ENCODE measurements at regions not wholly inside any gene's neighbourhood (a gene's known extent, or its start where the extent isn't known, plus 50 kb on each side); places are given as distances from the start of the nearest gene placed in this dataset.

DNA sequence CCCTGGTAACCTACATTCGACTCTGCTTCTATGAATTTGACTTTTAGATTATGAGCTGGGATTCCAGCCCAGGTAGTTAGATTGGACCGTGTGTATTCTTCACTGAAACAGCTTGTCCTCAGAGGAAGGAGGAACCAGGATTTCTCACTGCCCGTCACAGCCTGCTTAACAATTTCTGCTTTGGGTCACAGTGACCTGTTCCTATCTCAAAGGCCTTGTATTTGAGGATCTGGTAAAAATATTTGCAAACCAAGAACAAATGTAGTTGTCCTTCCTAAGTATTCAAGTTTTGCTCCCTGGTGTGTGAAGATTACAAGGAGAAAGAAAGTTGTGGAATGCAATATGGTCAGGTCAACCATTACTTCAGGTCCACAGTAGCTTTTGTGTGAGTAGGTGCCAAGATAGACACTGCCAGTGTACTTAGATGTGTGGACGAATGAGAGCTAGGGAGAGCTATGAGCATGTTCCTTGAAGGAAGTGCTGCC lies 55.1 kb downstream of the KIF4B start:
- no peak for TF ChIP-seq Cebpa-rat (IDR thresholded peaks at IDR 0.05)
- Histone ChIP-seq H4K20me1 (no peaks in the 10 kb centered on the region), H3K27ac (no peak overlapping the region), H3K9ac (no peak overlapping the region), H3K27me3 (no peaks in the 10 kb centered on the region), H3K9me3 (no peaks in the 10 kb centered on the region), H3K4me3 (no peak overlapping the region), H3K4me2 (no peak overlapping the region), H3K36me3 (no peaks in the 10 kb centered on the region), H3K4me1 (no peaks in the 10 kb centered on the region)

DNA sequence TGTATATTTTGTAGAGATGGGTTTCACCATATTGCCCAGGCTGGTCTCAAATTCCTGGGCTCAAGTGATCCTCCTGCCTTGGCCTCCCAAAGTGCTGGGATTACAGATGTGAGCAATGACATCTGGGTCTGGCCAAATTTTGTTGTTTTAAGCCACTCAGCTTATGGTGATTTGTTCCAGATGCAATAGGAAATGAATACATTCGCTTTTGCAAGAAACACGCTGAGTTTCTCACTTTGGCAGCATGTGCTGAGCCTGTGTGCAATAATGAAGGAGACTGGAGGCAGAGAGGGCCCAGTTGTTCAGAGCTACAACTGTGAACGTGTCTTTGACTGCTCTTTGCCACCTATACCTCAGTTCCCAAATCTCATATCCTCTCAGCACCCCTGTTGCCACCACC lies 56.4 kb downstream of the KIF4B start:
- no peaks in the 10 kb centered on the region for H4K20me1 ChIP-seq
- no peak for TF ChIP-seq Cebpa-rat (IDR thresholded peaks at IDR 0.05)
- no peak overlapping the region for H3K27ac ChIP-seq
- no peak overlapping the region for H3K9ac ChIP-seq
- H3K4me2 ChIP-seq = no peak overlapping the region
- H3K4me1 ChIP-seq = no peaks in the 10 kb centered on the region
- no peaks in the 10 kb centered on the region for H3K36me3 ChIP-seq
- H3K9me3 ChIP-seq = no peaks in the 10 kb centered on the region
- no peaks in the 10 kb centered on the region for H3K27me3 ChIP-seq
- no peak overlapping the region for H3K4me3 ChIP-seq

DNA sequence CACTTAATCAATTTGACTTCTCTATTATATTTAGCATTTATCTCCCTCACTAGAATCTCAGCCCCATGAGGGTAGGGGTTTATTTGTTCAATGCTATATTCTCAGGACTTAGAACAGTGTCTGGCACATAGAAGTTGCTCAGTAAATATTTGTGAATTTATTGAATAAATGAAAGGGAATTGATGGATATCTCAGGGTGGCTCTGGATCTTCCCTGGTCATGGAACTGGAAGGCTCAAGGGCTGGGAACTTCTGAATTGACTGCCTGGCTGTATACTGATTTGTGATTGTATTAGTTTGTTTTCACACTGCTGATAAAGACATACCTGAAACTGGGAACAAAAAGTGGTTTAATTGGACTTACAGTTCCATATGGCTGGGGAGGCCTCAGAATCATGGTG lies 57.2 kb downstream of the KIF4B start:
- Histone ChIP-seq H4K20me1 (no peaks in the 10 kb centered on the region), H3K27me3 (no peaks in the 10 kb centered on the region), H3K9me3 (no peaks in the 10 kb centered on the region), H3K36me3 (no peaks in the 10 kb centered on the region), H3K9ac (no peak overlapping the region), H3K27ac (no peak overlapping the region), H3K4me3 (no peak overlapping the region), H3K4me2 (no peak overlapping the region), H3K4me1 (no peaks in the 10 kb centered on the region)
- TF ChIP-seq Cebpa-rat (IDR thresholded peaks at IDR 0.05) = no peak

DNA sequence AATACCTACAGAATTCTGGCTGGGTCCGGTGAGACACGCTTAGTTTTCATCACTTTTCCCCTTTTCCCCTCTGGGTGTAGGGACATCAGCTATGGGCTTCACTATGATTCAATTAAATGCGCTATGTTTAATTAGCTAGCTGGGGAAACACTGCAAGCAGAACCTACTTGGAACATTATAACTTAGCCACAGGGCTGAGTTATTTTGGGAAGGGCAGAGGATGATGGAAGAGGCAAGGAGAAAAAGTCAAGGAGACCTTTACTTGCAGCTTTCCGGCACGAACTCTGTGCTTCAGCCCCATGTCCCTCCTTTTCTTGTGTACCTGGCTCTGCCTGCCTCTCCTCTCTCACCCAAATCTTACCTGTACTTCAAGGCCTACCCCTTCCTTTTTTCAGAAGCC lies 62.8 kb downstream of the KIF4B start:
- H3K9ac ChIP-seq = no peak overlapping the region
- no peaks in the 10 kb centered on the region for H4K20me1 ChIP-seq
- no peak overlapping the region for H3K4me3 ChIP-seq
- no peak overlapping the region for H3K4me2 ChIP-seq
- H3K27ac ChIP-seq = no peak overlapping the region
- H3K36me3 ChIP-seq = no peaks in the 10 kb centered on the region
- H3K4me1 ChIP-seq = no peaks in the 10 kb centered on the region
- H3K9me3 ChIP-seq = no peaks in the 10 kb centered on the region
- no peak for TF ChIP-seq Cebpa-rat (IDR thresholded peaks at IDR 0.05)
- no peaks in the 10 kb centered on the region for H3K27me3 ChIP-seq

DNA sequence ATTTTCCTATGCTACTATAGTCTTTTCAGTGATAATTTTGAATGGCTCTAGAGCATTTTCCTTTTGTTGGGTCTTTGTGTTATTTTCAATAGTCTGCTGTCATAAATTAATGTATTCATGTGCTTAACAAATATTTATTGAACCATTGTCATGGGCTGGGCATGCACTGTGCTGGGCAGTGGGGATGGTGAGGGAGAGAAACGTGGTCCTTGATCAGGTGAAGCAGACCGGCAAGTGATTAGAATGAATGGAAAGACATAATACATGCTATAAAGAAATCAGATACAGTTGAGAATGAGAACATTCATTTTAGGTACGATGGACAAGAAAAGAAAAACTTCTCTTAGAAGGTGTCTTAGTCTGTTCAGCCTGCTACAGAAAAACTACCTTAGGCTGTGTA lies 66.1 kb downstream of the KIF4B start:
- Histone ChIP-seq H3K4me3 (no peak overlapping the region), H3K9ac (no peak overlapping the region), H4K20me1 (no peaks in the 10 kb centered on the region), H3K9me3 (no peaks in the 10 kb centered on the region), H3K4me1 (no peaks in the 10 kb centered on the region), H3K27me3 (no peaks in the 10 kb centered on the region), H3K4me2 (no peak overlapping the region), H3K27ac (no peak overlapping the region), H3K36me3 (no peaks in the 10 kb centered on the region)
- TF ChIP-seq Cebpa-rat (IDR thresholded peaks at IDR 0.05) = no peak

DNA sequence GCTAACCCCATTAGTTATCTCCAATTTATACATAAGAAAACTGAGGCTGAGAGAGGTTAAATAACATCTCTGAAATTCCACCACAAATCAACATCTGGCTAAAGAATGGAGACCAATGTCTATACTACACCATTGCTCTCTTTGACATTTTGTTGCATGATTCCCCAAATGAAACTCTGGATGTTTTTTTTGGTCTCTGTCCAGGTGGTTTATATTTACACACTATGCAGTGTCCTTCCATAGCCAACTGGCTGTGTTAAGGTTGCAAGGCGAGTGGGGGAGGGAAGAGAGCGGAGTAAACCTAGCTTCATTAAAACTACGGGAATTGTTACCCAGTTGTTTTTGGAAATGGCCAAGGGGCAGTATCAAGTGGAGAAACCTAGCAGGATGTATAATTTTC lies 67.2 kb downstream of the KIF4B start:
- no peaks in the 10 kb centered on the region for H3K9me3 ChIP-seq
- H3K4me1 ChIP-seq = no peaks in the 10 kb centered on the region
- no peak overlapping the region for H3K27ac ChIP-seq
- no peak overlapping the region for H3K4me3 ChIP-seq
- no peak for TF ChIP-seq Cebpa-rat (IDR thresholded peaks at IDR 0.05)
- no peaks in the 10 kb centered on the region for H3K36me3 ChIP-seq
- no peaks in the 10 kb centered on the region for H4K20me1 ChIP-seq
- H3K4me2 ChIP-seq = no peak overlapping the region
- no peak overlapping the region for H3K9ac ChIP-seq
- H3K27me3 ChIP-seq = no peaks in the 10 kb centered on the region

DNA sequence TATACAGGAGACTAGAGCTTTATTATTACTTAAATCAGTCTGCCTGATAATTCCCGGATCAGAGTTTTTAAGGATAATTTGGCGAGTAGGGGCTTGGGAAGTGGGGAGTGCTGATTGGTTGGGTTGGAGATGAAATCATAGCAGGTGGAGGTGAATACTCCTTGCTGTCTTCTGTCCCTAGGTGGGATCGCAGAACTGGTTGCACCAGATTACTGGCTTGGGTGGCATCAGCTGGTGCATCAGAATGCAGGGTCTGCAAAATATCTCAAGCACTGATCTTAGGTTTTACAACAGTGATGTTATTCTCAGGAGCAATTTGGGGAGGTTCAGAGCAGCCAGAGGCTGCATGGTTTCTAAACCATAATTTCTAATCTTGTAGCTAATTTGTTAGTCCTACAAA lies 68.1 kb downstream of the KIF4B start:
- no peaks in the 10 kb centered on the region for H3K27me3 ChIP-seq
- no peak overlapping the region for H3K4me3 ChIP-seq
- H4K20me1 ChIP-seq = no peaks in the 10 kb centered on the region
- no peak overlapping the region for H3K27ac ChIP-seq
- TF ChIP-seq Cebpa-rat (IDR thresholded peaks at IDR 0.05) = no peak
- no peak overlapping the region for H3K4me2 ChIP-seq
- no peaks in the 10 kb centered on the region for H3K9me3 ChIP-seq
- no peak overlapping the region for H3K9ac ChIP-seq
- H3K36me3 ChIP-seq = no peaks in the 10 kb centered on the region
- H3K4me1 ChIP-seq = no peaks in the 10 kb centered on the region

DNA sequence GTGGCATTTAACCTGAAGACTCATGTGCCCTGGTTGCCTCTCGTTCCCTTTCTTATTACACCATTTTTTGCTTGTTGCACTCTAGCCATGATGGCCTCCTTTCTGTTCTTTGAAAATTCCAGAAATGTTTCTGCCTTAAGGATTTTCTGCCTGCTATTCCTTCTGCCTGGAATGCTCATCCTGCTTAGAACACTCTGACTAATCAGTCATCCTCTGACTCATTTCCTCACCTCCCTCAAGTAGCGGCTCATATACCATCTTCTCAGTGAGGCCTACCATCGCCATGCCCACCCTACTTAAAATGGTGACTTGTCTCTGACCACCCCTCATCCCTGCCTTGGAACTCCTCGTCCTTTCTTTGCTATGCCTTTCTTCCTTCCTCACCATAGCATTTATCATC lies 68.8 kb downstream of the KIF4B start:
- H4K20me1 ChIP-seq = no peaks in the 10 kb centered on the region
- H3K27me3 ChIP-seq = no peaks in the 10 kb centered on the region
- H3K9me3 ChIP-seq = no peaks in the 10 kb centered on the region
- no peak overlapping the region for H3K27ac ChIP-seq
- H3K36me3 ChIP-seq = no peaks in the 10 kb centered on the region
- no peak overlapping the region for H3K4me3 ChIP-seq
- no peak overlapping the region for H3K9ac ChIP-seq
- TF ChIP-seq Cebpa-rat (IDR thresholded peaks at IDR 0.05) = no peak
- no peak overlapping the region for H3K4me2 ChIP-seq
- no peaks in the 10 kb centered on the region for H3K4me1 ChIP-seq

DNA sequence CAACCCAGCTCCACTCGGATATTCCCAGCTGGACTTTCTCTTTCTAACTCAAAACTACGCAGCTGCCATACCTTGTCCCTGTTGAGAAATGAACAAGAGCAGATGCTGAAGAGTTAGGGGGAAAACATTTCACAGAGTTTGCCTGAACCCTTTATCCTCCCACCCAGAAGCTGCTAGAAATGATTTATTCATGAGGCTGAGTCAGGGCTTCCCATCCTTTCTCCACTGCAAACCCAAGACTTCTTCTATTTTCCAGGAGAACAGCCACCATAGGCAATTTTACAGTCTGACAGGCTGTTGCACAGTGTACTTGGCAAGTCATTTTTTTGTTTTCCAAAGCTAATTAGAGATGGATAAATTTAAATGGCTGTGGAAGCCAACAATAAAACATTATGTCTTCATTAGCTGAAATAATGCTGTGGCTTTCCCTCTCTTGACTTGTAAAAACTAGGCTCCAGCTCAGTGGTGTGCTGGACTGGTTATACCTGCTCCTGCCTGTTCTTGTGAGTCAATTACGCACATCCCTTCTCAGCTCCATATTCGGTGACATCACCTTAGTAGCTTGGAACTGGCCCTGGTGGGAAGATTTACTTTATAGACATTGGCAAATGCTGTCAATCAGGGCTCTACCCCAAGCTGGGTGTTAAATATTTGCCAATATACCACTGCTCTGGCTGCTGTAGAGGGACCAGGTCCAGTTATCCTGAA lies 71.9 kb downstream of the KIF4B start:
- Histone ChIP-seq H3K9me3 (no peaks in the 10 kb centered on the region), H3K4me2 (no peak overlapping the region), H3K9ac (no peak overlapping the region), H3K27ac (no peak overlapping the region), H3K36me3 (no peaks in the 10 kb centered on the region), H3K27me3 (no peaks in the 10 kb centered on the region), H3K4me1 (no peaks in the 10 kb centered on the region), H3K4me3 (no peak overlapping the region), H4K20me1 (no peaks in the 10 kb centered on the region)
- no peak for TF ChIP-seq Cebpa-rat (IDR thresholded peaks at IDR 0.05)

DNA sequence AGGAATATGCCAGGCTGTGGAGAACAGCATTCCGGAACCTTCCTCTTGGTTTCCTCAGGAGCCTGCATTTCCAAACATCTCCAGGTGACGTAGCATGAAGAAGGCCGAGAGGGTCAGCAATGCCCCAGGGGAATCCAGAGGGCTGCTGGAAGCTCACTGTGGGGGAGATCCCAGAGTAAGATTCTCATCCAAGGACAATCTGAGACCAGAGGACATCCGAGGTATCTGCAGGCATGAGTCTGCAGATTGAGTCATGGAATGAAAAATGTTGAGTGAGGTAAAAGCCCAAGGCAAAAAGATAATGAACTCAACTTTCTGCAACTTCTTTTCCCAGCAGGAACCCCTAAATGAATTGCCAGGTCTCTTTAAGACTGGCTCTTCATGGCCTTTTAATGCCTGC lies 73.5 kb downstream of the KIF4B start:
- H3K27me3 ChIP-seq = no peaks in the 10 kb centered on the region
- H3K27ac ChIP-seq = no peak overlapping the region
- no peaks in the 10 kb centered on the region for H4K20me1 ChIP-seq
- no peak for TF ChIP-seq Cebpa-rat (IDR thresholded peaks at IDR 0.05)
- no peak overlapping the region for H3K4me2 ChIP-seq
- no peaks in the 10 kb centered on the region for H3K36me3 ChIP-seq
- H3K9ac ChIP-seq = no peak overlapping the region
- H3K4me1 ChIP-seq = no peaks in the 10 kb centered on the region
- H3K4me3 ChIP-seq = no peak overlapping the region
- no peaks in the 10 kb centered on the region for H3K9me3 ChIP-seq

DNA sequence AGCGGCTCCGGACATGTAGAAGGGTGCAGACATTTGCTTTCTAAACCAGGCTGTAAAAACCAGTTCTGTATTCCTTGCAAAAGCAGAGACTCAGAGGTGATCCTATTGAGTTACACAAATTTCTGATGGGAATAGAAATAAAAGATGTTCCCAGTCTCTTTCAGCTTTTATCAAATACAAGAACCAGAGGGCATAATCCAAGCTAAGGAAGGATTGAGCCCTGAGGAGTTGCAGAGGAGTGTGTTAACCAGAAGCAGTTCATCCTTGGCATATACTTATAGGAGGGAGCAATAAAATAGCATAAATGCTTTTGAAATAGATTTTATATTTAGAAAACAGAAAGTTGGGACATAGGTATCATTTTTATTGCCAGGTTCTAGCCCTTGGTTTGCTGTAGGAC lies 75.3 kb downstream of the KIF4B start:
- no peaks in the 10 kb centered on the region for H4K20me1 ChIP-seq
- H3K9ac ChIP-seq = no peak overlapping the region
- H3K9me3 ChIP-seq = peaks cover 8% of the 10 kb centered on the region; the same call in 1 of the 2 replicates
- TF ChIP-seq Cebpa-rat (IDR thresholded peaks at IDR 0.05) = no peak
- no peak overlapping the region for H3K4me3 ChIP-seq
- no peak overlapping the region for H3K4me2 ChIP-seq
- no peak overlapping the region for H3K27ac ChIP-seq
- H3K4me1 ChIP-seq = no peaks in the 10 kb centered on the region
- no peaks in the 10 kb centered on the region for H3K36me3 ChIP-seq
- H3K27me3 ChIP-seq = no peaks in the 10 kb centered on the region

All from BLaER1 (cell line).